NOMO-1 treated with dmso at 0.1 percent for 144 hours (cell line): ENCODE measurements at regions not wholly inside any gene's neighbourhood (a gene's known extent, or its start where the extent isn't known, plus 50 kb on each side); places are given as distances from the start of the nearest gene placed in this dataset.
"Not testable (repeated sequence)": the region's sequence is repeated elsewhere in the genome, so short reads cannot be mapped to it uniquely, and the experiment has no call there.

Experiments
- DNase-seq: peaks from one replicate; lab custom pipeline; 2025; ENCODE audit not compliant: unreplicated experiment; lab: John Stamatoyannopoulos, UW

DNA sequence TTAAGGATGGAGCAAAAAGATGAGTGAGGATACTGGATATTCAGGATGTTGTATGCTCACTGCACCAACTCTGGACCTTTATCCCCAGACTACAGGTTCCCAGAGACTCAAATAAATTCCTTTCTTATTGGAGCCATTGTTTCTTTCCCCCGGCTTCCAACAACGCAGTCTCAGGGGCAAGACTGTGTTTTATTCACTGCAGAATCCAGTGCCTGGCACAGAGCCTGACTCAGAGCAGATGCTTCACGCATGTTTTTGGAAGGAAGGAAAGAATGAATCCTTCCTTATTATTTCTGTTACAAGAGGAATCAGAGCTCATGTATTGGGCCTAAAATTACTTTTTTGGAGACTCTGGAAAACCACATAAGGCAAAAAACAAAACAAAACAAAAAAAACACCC, 96.0 kb upstream of the VGLL4 start:
- no peak for DNase-seq

DNA sequence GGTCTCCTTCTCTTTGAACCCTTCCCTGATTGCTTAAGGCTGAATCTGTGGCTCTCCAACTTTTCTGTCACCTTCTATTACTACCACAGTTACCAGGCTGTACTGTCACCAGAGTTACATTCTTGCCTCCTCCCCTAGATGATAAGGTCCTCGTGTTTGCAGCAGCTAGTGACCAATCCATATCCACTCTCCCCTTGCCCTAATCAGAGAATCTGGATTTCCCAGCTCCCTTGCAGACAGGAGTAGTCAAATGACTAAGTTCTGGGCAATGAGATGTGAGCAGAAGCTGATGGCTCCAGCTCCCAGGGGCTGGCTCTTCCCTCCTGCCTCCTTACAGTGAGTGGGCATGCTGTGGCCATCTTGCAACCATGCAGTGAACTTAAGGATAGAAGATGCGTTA, 95.4 kb upstream of the VGLL4 start:
- no peak for DNase-seq

DNA sequence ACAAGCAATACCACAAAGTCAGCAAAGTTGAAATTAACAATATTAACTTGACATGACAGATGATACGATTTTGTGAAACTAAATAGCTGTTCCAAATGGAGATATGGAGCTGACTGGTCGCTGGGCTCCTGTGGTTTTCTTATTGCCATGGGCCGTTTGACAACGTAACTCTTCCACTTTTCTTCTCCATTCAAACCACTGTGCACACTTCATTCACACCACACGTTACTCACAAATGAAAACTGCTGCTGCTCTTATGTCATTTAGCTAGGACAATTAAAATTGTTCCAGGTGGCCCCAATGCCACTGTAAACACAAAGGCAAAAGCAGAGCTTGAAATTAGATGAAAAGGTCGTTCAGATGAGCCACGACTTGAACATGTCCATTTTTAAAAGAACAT, 94.0 kb upstream of the VGLL4 start:
- no peak for DNase-seq

DNA sequence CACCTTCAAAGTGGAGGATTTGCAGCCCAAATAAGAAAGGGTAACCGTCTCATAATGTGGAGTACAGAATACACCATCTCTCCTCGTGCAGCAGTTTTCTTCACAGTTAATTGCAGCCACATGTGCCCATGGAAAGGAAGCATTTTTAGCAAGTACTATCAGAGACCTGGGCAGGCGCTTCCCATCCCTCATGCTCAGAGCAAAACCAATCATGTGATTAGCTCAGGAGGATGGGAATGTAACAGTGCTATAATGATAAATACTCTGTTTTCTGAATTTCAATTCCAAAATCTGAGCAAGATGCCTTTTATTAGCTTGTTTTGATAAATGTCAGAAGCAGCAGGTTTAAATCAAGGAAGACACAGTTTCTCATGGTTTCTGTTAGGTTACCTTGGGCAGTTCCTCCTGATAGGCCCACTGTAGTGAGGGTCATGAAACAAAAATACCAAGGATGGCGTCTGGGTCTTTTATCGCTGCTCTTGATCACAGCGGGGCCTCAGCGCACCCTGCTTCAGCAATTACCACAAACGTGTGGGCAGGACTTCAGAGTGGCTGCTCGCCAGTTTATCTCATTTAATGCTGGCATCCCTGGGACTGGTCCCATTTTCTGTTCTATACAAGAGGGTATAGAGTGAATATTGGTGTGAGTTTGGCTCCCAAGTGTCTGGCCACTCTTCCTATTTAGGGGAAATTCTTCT, 92.6 kb upstream of the VGLL4 start:
- DNase-seq: no peak

DNA sequence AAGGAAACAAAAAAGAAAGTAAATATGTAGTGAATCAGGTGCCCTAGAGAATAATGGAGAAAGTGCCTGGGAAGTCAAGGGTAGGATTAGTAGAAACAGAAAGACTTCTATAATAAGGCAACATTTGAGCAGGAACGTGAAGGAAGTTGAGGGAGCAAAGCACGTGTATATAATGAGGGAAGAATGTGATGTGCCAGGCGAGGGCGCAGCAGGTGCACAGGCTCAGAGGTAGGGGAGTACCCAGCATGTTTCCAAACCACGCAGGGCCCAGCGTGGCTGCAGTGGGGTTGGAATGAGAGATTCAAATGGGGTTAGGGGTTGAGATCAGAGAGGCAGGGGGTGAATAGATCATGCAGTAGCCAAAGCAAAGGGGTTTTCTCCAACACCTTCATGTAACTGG, 91.9 kb upstream of the VGLL4 start:
- no peak for DNase-seq

DNA sequence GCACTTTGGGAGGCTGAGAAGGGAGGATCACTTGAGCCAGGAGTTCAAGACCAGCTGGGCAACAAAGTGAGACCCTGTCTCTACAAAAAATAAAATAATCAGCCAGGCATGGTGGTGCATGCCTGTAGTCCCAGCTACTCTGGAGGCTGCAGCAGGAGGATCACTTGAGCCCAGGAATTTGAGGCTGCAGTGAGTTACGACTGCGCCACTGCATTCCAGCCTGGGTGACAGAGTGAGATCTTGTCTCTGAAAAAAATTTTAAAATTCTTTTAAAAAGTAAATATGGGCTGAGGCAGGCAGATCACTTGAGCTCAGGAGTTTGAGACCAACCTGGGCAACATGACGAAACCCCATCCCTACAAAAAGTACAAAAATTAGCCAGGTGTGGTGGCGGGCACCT, 91.4 kb upstream of the VGLL4 start:
- DNase-seq: not testable (repeated sequence)

DNA sequence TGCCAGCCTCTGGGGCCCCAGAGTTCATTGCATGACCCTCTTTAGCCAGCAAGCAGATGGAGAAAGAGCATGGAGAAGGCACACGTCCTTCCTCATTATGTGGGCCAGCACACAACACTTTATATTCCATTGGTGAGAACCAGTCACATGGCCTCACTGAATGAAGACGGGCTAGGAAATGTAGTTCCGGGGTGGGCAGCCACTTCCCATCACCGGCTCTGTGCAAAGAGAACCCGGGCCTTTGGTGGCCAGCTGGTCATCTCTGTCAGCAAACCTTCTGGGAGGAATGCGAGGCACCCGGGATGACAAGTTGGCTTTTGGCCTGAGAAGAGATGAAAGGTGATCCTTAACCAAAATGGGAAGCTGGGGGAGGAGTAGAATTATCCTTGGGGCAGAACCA, 90.2 kb upstream of the VGLL4 start:
- no peak for DNase-seq

DNA sequence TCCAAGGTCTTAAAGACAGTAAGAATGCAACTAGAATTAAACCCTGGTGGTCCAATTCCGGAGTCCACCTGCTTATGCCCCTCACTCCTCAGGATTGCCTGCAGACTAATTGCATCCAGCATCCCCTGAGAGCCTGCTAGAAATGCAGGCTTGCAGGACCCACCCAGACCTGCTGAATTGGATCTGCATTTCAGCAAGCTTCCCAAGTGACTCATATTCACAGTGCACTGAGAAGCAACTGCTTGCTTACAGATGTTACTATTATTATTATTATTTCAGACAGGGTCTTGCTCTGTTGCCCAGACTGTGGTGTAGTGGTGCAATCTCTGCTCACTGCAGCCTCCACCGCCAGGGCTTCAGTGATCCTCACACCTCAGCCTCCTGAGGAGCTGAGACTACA, 83.5 kb upstream of the VGLL4 start:
- no peak for DNase-seq

DNA sequence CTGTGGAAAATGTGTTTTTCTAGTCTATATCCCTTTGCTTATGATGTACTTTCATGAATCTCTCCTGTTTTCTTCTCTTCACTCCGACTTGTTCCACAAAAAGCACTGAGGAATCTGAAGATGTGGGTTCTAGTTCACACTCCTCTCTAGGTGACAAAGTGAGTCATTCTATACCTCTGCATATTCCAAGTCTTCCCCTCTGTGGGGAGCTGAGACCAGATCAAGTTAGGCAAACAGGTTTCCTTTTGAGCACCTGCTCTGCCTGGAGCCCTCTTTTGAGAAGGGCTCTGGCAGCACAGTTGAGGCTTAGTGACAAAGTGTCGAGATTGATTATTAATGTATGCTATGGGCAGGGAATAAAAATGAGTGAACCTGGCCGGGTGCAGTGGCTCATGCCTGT, 82.4 kb upstream of the VGLL4 start:
- no peak for DNase-seq

DNA sequence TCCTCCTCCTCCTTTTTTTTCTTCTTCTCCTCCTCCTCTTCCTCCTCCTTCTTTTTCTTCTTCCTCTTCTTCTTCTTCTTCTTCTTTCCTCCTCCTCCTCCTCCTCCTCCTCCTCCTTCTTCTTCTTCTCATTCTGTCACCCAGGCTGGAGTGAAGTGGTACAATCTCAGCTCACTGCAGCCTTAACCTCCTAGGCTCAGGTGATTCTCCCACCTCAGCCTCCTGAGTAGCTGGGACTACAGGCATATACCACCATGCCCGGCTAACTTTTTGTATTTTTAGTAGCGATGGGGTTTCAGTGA, 81.6 kb upstream of the VGLL4 start:
- not testable (repeated sequence) for DNase-seq

DNA sequence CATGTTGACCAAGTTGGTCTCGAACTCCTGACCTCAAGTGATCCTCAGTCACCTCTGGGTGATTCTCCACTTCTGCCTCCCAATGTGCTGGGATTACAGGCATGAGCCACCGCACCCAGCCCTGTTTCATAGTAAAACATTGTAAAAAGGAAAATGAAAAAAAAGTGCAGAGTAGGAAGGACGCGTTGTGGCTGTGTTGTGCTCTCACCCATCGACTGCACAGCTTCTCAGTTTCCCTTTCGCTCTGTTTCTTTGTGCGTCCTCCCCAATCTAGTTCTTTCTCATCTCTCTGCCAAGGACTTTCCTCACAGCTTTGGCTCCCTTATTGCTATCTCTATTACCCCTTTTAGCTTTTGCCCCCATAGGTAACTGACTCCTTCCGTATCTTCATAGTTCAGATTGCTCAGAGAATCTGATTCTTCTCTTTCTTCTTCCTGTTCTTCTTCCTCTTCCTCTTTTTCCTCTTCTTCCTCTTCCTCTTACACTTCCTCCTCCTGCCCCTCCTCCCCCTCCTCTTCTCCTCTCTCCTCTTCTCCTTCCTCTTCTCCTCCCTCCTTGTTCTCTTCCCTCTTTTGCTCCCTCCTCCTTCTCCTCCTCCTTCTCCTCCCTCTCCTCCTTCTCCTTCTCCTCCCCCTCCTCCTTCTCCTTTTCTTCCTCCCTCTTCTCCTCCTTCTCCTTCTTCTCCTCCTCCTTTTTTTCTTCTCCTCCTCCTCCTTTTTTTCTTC, 81.1 kb upstream of the VGLL4 start:
- no peak for DNase-seq

DNA sequence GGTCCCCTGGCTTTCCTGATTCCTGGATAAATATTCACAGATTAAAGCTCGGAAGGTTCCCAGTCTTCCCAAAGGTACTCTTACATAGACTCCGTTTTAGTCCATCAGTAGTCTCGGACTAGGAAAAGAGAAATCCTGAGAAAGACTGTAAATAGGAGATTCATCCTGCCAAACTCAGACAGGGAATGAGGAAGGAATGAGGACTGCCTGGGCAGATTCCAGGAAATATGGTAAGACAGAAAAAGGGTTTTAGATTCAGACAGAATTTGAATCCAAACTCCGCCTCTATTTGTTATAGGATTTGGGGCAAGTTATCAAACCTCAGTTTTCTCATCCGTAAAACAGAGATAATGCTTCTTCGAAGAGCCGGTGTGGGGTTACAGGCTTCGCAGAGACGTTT, 77.8 kb upstream of the VGLL4 start:
- no peak for DNase-seq

DNA sequence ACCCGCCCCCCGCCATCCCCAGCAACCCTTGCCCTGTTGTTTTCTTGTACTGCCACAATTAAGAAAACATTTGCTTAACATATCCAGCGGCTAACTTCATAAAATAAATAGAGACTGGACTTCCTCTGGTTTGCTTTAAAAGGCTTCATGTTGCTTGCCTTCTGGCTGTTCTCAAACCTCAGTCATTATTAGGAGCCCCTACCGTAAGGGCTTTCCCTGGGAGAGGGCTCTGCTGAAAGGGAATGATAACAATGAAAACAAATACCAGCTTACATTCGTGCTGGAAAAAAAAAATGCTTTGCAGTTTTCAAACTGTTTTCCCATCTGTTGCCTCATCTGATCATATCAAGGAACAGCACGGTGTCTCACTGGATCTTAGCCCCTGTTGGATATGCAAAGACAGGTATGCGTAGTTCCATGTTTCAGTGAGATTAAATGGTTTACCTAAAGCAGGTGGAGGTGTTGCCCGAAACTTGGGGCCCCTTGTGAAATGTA, 77.2 kb upstream of the VGLL4 start:
- no peak for DNase-seq

DNA sequence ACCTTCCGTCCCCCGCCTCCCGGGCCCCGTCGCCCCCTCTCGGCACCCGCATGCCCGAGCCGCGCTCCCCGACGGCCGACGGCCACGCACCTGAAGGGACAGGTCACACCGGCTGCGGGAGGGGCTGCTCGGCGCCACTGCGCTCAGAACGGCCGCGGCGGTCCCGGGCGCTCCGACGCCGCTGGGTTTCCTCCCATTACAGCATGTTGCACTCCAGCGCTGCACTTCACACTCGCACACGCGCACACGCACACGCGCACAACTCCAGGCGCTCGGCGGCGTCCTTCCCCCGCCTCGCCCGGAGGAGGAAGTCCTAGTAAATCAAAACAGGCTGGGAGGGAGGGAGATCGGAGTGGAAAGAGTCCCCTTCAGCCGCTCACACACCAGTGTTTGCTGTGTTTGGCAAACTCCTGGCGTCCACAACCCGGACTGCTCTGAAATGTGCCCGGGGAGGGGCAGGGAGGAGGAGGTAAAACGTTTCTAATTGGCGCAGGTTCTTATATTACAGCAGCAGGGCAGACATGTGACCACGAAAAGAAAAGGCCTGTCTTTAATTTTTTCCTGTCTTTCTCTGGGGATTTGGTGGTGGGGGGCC, 76.7 kb upstream of the VGLL4 start:
- peak; percentile 55 for DNase-seq

DNA sequence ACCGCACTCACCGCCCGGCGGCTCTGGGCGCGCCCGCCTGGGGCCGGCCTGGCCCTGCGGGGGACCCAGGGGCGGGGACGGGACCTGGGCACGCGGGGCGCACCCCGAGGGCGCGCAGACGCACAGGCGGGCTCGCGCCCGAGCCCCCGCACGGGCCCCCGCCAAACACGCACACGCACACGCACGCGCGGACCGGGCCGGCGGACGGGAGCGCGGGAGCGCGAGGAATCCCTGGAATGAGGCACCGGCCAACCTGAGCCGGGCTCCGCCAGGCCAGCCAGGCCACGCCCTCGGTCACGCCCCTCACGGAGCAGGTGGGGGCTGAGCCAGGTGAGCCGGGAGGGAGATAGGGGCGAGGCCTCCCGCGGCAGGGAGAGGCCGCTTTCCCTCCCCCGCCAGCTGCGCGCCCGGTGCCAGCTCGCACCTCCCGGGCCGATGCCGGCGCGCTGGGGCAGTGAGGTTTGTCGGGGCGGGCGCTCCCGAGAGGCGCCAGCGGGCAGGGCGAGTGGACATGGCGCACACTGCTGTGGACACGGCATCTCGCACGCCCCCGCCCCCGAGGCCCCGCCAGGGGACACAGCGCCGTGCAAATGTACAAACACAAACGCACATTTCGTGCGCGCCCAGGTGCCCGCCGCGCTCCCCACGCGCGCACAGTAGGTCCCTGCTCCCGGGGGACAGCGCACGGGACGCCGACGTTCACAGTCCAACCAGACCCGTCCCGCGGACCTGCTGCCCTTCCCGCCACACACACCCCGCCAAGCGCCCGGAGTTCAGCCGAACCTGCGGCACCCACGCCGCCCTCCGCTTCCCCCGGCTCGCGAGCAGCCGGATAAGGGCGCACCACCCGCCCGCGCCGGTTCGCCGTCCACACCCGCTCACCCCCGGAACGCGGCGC, 75.9 kb upstream of the VGLL4 start:
- DNase-seq: no peak

DNA sequence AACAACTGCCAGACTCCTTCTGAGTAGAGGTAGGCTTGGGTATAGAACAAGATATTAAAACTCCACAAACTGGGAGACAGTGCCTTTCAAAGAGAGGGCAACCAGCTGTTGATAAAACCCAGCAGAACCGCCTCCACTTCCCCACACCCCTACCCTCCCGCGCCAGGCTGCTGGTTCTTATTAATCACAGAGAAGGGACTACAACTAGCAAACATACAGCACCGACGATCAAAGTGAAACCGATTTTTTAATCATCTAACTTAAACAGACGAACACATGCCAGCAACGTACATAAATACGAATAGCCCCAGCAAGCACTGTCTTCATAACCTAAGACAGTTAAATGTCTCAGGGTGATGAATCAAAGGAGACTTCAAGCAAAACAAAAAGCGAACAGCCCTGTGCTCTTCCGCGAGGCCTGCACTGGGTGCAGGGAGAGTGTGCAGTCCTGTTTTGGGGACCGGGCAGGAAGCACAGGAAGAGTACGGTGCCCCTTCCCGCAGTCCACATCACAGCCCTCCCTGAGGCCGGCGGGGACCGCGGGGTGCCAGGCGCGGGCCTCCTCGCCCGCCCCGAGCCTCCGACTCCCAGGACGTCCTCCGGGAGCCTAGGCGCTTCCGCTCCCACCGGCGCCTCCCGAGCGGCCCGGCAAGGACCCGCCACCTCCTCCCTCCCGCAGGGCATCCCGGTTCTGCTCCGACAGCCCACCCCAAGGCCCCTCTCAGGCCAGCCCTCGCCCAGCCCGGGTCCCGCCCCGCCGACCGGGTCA, 75.1 kb upstream of the VGLL4 start:
- no peak for DNase-seq

DNA sequence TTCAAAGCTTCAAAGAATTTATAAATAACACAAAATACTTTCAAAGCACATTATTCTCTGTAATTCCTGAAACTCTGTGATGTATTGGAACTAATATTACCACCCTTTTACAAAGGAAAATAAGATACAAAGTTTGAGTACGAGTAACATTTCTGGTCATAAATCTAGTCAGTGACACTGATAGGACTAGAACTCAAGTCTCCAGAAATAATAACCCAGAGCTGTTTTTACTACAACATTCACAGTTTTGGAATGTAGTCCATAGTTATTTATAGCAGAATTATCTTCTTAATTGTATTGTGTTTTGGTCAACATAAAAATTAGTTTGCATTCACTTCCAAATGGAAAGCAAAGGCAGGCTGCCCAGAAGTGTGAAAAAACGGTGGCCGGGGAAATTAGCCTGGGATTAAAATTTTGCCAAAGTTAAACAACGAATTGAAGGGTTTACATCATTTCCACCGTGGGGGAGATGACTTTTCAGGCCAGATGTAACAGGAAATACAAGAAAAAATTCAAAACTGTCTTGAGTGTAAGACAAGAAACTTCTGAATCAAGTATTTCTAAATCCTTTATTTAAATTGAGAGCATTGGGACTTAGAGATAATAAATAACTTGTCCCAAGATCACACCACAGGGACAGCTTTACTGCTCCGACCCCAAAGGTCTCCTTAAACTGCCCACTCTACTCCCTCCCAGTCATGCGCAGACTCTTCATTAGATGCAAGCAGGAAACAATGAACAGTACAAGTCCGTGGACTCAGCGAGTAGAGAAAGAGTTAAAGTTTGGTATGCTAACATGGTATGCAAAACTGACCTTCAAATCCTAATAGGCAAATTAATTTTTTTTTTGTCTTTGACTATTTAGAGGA, 74.3 kb upstream of the VGLL4 start:
- no peak for DNase-seq

DNA sequence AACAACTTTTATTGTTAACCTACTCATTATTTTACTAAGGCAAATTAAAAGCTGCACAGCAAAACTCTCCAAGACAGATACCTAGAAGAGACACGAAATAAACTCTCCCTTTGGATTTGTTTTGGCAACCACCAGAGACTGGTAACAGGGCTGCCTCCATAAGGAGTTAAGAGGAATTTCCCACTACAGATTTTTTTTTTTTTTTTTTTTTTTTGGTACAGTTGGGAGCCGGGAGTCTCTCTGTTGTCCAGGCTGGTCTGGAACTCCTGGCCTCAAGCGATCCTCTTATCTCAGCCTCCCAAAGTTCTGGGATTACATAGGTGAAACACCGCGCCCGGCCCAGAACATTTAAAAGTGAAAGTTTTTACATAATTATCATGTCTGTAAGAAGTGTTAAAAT, 73.6 kb upstream of the VGLL4 start:
- no peak for DNase-seq

DNA sequence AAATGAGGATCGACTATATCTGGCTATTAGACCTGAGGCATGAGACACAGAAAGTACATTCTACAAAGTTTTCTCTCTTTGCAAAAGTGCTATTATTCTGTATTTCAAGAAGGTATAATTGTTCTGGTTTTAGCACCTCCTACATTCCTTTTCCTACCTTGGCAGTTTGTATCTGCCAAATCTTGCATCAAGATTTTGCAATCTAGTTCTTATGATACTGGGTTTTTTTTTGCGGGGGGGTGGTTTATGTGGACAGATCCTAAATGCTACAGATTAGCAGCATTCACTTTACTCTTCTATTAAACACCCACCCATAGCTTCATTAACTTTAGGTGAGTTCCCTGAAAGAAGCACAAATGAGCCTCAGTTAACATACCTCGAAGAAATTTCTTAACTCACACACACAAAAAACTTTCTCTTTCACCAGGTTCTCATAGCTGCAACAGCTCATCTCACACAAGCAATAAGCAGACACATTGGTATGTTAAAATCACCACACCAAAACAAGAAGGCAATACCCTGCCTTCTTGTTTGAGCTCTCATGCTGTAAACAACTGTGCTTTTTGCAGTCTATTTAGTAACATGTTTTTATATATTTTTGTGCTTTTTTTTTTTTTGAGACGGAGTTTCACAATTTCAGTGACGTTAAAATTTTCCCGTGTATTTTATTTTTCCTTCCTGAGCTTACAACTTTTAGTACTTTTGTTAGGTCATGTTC, 73.0 kb upstream of the VGLL4 start:
- no peak for DNase-seq
